DND-41 (cell line): ENCODE measurements at regions not wholly inside any gene's neighbourhood (a gene's known extent, or its start where the extent isn't known, plus 50 kb on each side); places are given as distances from the start of the nearest gene placed in this dataset.
"Not testable (repeated sequence)": the region's sequence is repeated elsewhere in the genome, so short reads cannot be mapped to it uniquely, and the experiment has no call there.

Source experiments
- ATAC-seq: fragments of 200-7000 bp; cut with Tn5 transposase; 3 replicates; pipeline ENCODE4 v1.9.1; 2021; ENCODE audit warnings: low read depth; ENCODE audit not compliant: insufficient read depth
- DNase-seq: peaks from one replicate; pipeline ENCODE4 v3.0.0-alpha.2; 2020
- H2AFZ ChIP-seq: 2 replicates; pipeline ENCODE4 v1.6.0; 2012; ENCODE audit warnings: low read depth, low read length
- H3K27ac ChIP-seq: 2 replicates; pipeline ENCODE4 v1.5.1; 2012; ENCODE audit warnings: low read length, inconsistent platforms
- H3K27me3 ChIP-seq: fragments of 200-600 bp; sonication (generic); 2 replicates; pipeline ENCODE4 v1.6.0; 2012; ENCODE audit warnings: low read length, mild to moderate bottlenecking, inconsistent platforms; ENCODE audit not compliant: insufficient read depth, poor library complexity
- H3K36me3 ChIP-seq: 2 replicates; pipeline ENCODE4 v1.5.1; 2012; ENCODE audit warnings: low read length, inconsistent platforms; ENCODE audit not compliant: insufficient read depth
- H3K4me1 ChIP-seq: 2 replicates; pipeline ENCODE4 v1.5.1; 2012; ENCODE audit warnings: mild to moderate bottlenecking, low read length; ENCODE audit not compliant: insufficient read depth
- H3K4me2 ChIP-seq: 2 replicates; pipeline ENCODE4 v1.6.0; 2012; ENCODE audit warnings: mild to moderate bottlenecking, moderate library complexity, low read length, inconsistent platforms; ENCODE audit not compliant: insufficient read depth
- H3K4me3 ChIP-seq, 2 experiments: fragments of 200-600 bp in 1 of 2; shearing (Covaris generic) in 1 of 2; 2 replicates each; pipeline ENCODE4 v1.5.1; 2012 to 2016; ENCODE audit warnings: inconsistent platforms in 2 of 2, low read length in 2 of 2, mild to moderate bottlenecking in 2 of 2, low read depth in 1 of 2, moderate library complexity in 1 of 2
- H3K79me2 ChIP-seq: 2 replicates; pipeline ENCODE4 v1.6.0; 2012; ENCODE audit warnings: low read length, inconsistent platforms; ENCODE audit not compliant: insufficient read depth
- H3K9ac ChIP-seq: 2 replicates; pipeline ENCODE4 v1.6.0; 2012; ENCODE audit warnings: low read depth, mild to moderate bottlenecking, inconsistent platforms, low read length, moderate library complexity
- H3K9me3 ChIP-seq: 2 replicates; pipeline ENCODE4 v1.5.1; 2012; ENCODE audit warnings: low read length, moderate library complexity, mild to moderate bottlenecking, inconsistent platforms; ENCODE audit not compliant: insufficient read depth, severe bottlenecking
- H4K20me1 ChIP-seq: 2 replicates; pipeline ENCODE4 v1.6.0; 2012; ENCODE audit warnings: low read length; ENCODE audit not compliant: insufficient read depth
- CTCF ChIP-seq: IDR thresholded peaks from 2 replicates; pipeline ENCODE4 v1.5.1; 2012; ENCODE audit warnings: borderline replicate concordance, low read length, moderate library complexity, mild to moderate bottlenecking; ENCODE audit not compliant: poor library complexity, severe bottlenecking; ENCODE audit errors: extremely low read depth
- EZH2 ChIP-seq: IDR thresholded peaks from 3 replicates; pipeline ENCODE4 v1.6.1; 2012; ENCODE audit warnings: borderline replicate concordance, low read depth, mild to moderate bottlenecking, moderate library complexity, low read length, inconsistent platforms; ENCODE audit not compliant: severe bottlenecking

GRCh38 chr7:142582351-142582750 is 166.9 kb upstream of the PRSS1 start:
- Histone ChIP-seq H3K4me3 (no peak overlapping the region), H3K27ac (no peak overlapping the region; the same call in 1 of the 2 replicates), H3K36me3 (no peaks in the 10 kb centered on the region), H2AFZ (no peak overlapping the region), H3K9me3 (no peaks in the 10 kb centered on the region), H4K20me1 (no peaks in the 10 kb centered on the region), H3K27me3 (no peaks in the 10 kb centered on the region), H3K79me2 (no peaks in the 10 kb centered on the region), H3K4me2 (peak overlapping the region; percentile 57; the same call in 1 of the 2 replicates), H3K9ac (0 out of 2 replicates have a peak overlapping the region, but pooled peaks have one; percentile 54), H3K4me1 (peaks cover 71% of the 10 kb centered on the region)
- ATAC-seq (no peak), DNase-seq (no peak)
- no peak for TF ChIP-seq EZH2

GRCh38 chr7:142581341-142581740 is 167.9 kb upstream of the PRSS1 start:
- ATAC-seq, result peak; percentile 93
- no peaks in the 10 kb centered on the region for H4K20me1 ChIP-seq
- no peaks in the 10 kb centered on the region for H3K27me3 ChIP-seq
- TF ChIP-seq EZH2 (no peak), CTCF (no peak)
- no peaks in the 10 kb centered on the region for H3K79me2 ChIP-seq
- H3K27ac ChIP-seq, result peak overlapping the region; percentile 91
- peak overlapping the region in 1 of 2 experiments; percentile 50; a peak in 2 of 4 replicates for H3K4me3 ChIP-seq
- peaks cover 66% of the 10 kb centered on the region for H3K4me1 ChIP-seq
- H3K9ac ChIP-seq, result peak overlapping the region; percentile 54
- H2AFZ ChIP-seq, result peak overlapping the region; percentile 64
- DNase-seq, result peak; percentile 78
- H3K36me3 ChIP-seq, result no peaks in the 10 kb centered on the region
- H3K4me2 ChIP-seq, result peak overlapping the region; percentile 57
- no peaks in the 10 kb centered on the region for H3K9me3 ChIP-seq

GRCh38 chr7:142579946-142580345 is 169.3 kb upstream of the PRSS1 start:
- no peak overlapping the region for H2AFZ ChIP-seq
- DNase-seq, result no peak
- H3K36me3 ChIP-seq, result no peaks in the 10 kb centered on the region

GRCh38 chr7:142575351-142575750 is 173.9 kb upstream of the PRSS1 start:
- not testable (repeated sequence) for ATAC-seq, H3K9ac ChIP-seq, H2AFZ ChIP-seq, H3K36me3 ChIP-seq, DNase-seq, H4K20me1 ChIP-seq, H3K27me3 ChIP-seq, H3K4me3 ChIP-seq, H3K79me2 ChIP-seq, H3K9me3 ChIP-seq, H3K4me2 ChIP-seq, H3K27ac ChIP-seq
- H3K4me1 ChIP-seq, result peaks cover 26% of the 10 kb centered on the region

More at GRCh38 chr7:142579946-142580345, 169.3 kb upstream of the PRSS1 start:
- peak; percentile 44 for ATAC-seq
- H3K79me2 ChIP-seq, result no peaks in the 10 kb centered on the region
- peak overlapping the region; percentile 91 for H3K27ac ChIP-seq
- H3K9ac ChIP-seq, result peak overlapping the region; percentile 54
- H3K9me3 ChIP-seq, result no peaks in the 10 kb centered on the region
- peak overlapping the region in 1 of 2 experiments; percentile 50; a peak in 1 of 4 replicates for H3K4me3 ChIP-seq
- TF ChIP-seq EZH2 (no peak), CTCF (no peak)
- H3K4me1 ChIP-seq, result peaks cover 56% of the 10 kb centered on the region
- H3K27me3 ChIP-seq, result no peaks in the 10 kb centered on the region
- H4K20me1 ChIP-seq, result no peaks in the 10 kb centered on the region
- H3K4me2 ChIP-seq, result peak overlapping the region; percentile 57
